HUES48 (cell line): ENCODE measurements at regions not wholly inside any gene's neighbourhood (a gene's known extent, or its start where the extent isn't known, plus 50 kb on each side); places are given as distances from the start of the nearest gene placed in this dataset.

ENCODE experiments used
- H3K27ac ChIP-seq: one replicate; pipeline ENCODE4 v1.7.0; 2013; ENCODE audit warnings: low read depth, low read length, inconsistent platforms
- H3K27me3 ChIP-seq: 2 replicates; pipeline ENCODE4 v1.6.1; 2013; ENCODE audit warnings: mild to moderate bottlenecking, low read length; ENCODE audit not compliant: control insufficient read depth, insufficient read depth
- H3K36me3 ChIP-seq: 2 replicates; pipeline ENCODE4 v1.6.1; 2013; ENCODE audit warnings: low read length; ENCODE audit not compliant: control insufficient read depth, insufficient read depth
- H3K4me1 ChIP-seq: 2 replicates; pipeline ENCODE4 v1.6.1; 2013; ENCODE audit warnings: mild to moderate bottlenecking, low read length; ENCODE audit not compliant: control insufficient read depth, insufficient read depth
- H3K4me3 ChIP-seq: 2 replicates; pipeline ENCODE4 v1.5.1; 2013; ENCODE audit warnings: mild to moderate bottlenecking, low read depth, low read length
- H3K9ac ChIP-seq: 2 replicates; pipeline ENCODE4 v1.6.1; 2013; ENCODE audit warnings: mild to moderate bottlenecking, low read depth, low read length, moderate library complexity
- H3K9me3 ChIP-seq: 2 replicates; pipeline ENCODE4 v1.6.1; 2013; ENCODE audit warnings: low read length; ENCODE audit not compliant: control insufficient read depth, insufficient read depth

DNA sequence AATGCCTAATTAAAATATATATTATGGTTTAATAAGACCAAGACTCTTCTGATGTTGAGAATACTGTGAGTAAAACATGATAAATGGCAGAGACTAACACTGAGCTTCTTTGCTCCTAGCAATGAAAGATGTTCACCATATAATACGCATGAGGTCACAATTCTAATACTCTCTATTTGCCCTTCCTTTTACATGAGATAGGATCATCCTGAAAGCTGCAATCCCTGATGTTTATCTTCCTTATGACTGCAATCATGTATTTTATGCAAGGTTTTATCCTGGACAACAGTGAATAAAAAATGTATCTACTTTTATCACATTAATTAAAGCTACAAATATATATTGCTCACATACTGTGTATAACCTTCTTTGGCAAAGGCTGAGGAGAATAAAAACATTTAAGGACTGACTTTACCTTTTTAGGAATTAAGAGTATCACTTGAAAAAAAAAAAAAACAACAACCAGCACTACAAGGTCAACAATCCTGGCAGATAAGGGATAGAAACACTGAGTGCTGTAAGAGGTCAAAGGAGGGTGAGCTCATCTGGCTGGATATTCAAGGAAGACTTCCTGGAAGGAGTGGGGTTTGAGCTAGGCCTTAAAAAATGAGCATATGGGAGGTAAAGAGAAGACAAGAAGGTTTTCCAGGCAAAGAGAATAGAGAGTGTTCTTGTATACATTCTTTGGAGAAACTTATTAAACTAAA lies 99.9 kb downstream of the AREG start:
- no peak overlapping the region for H3K9ac ChIP-seq
- H3K36me3 ChIP-seq = no peaks in the 10 kb centered on the region
- H3K27ac ChIP-seq = peak overlapping the region; percentile 52
- H3K9me3 ChIP-seq = no peaks in the 10 kb centered on the region
- no peak overlapping the region for H3K4me3 ChIP-seq
- H3K4me1 ChIP-seq = peaks cover 40% of the 10 kb centered on the region
- H3K27me3 ChIP-seq = no peaks in the 10 kb centered on the region

DNA sequence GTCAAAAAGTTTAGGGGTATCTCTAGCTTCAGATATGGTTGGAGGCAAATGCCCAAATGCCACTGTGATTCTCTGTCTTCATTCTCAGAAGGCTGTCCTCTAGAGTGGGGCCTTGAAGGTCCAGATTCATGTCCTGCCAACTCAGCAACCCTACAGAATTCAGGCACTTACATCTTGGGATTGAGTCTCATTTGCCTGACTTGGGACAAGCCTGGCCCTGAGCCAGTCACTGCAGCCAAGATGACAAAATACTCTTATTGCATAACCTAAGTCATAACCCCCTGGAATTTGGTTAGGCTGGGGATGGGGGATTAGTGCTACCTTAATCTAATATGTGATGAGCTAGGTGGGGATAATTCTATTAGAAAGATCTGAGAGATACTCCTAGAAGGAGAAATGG lies 100.5 kb downstream of the AREG start:
- Histone ChIP-seq H3K4me1 (peaks cover 40% of the 10 kb centered on the region), H3K36me3 (no peaks in the 10 kb centered on the region), H3K27ac (peak overlapping the region; percentile 52), H3K9ac (no peak overlapping the region), H3K4me3 (no peak overlapping the region), H3K9me3 (no peaks in the 10 kb centered on the region), H3K27me3 (no peaks in the 10 kb centered on the region)

DNA sequence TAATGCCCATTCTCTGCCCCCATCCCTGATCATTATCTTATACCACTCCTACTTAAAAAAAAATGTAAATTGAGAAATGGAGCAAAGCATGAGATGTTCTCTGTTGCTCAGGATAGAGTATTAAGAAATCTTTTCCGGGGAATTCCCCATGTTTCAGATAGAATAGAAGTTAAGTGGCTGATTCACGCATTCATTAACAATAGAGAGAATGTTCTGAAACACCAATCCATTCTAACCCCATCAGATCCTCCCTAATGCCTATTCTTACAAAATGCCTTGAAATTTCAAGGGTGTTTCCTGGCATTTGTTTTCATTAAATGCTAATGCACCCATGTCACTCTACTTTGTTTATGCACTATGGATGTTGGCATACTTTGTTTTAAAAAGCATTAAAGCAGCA lies 101.1 kb downstream of the AREG start:
- H3K9ac ChIP-seq = no peak overlapping the region
- H3K27ac ChIP-seq = peak overlapping the region; percentile 67

DNA sequence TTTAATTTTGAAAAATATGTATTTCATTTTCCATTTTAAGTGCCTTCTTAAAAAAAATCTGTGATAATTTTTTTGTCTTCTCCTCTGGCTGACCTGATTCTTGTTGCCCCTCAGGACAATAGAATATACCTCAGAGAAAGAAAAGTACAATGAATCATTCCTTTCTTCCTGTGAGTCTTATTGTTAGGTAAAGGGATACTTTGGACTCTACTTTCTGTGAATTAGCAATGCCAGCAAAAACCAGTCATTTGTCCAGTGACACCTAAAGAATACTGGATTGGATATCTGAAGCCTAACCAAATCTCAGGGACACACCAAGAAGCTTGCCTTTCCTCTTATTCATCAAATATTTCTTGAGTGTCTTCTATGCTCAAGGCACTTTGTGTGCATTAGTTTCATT lies 102.1 kb downstream of the AREG start:
- Histone ChIP-seq H3K27me3 (no peaks in the 10 kb centered on the region), H3K27ac (no peak overlapping the region), H3K4me1 (peaks cover 40% of the 10 kb centered on the region), H3K9me3 (no peaks in the 10 kb centered on the region), H3K9ac (no peak overlapping the region), H3K4me3 (no peak overlapping the region), H3K36me3 (no peaks in the 10 kb centered on the region)

More for the DNA sequence above, 101.1 kb downstream of the AREG start:
- H3K9me3 ChIP-seq = no peaks in the 10 kb centered on the region
- no peaks in the 10 kb centered on the region for H3K27me3 ChIP-seq
- H3K36me3 ChIP-seq = no peaks in the 10 kb centered on the region
- H3K4me1 ChIP-seq = peaks cover 40% of the 10 kb centered on the region
- no peak overlapping the region for H3K4me3 ChIP-seq

DNA sequence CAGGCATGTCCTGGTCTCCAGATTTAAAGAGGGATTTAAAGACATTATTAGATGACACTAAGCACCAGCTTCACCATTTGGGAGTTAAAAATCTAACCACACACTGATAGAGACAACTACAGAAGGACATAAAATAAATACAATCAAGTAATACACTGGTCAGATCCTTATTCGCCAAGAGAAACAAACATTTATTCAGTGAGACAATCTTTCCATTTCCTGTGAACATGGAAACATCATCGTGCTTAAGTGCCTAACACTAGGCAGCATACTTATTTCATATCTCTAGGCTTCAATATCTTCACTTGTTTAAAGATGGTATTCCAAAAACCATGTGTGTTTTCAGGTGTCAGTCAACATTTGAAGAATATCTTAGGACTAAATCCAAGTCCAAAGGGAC lies 103.6 kb downstream of the AREG start:
- no peak overlapping the region for H3K9ac ChIP-seq
- H3K27ac ChIP-seq = no peak overlapping the region
- H3K4me1 ChIP-seq = peaks cover 35% of the 10 kb centered on the region
- no peaks in the 10 kb centered on the region for H3K36me3 ChIP-seq
- no peaks in the 10 kb centered on the region for H3K27me3 ChIP-seq
- H3K4me3 ChIP-seq = no peak overlapping the region
- no peaks in the 10 kb centered on the region for H3K9me3 ChIP-seq

DNA sequence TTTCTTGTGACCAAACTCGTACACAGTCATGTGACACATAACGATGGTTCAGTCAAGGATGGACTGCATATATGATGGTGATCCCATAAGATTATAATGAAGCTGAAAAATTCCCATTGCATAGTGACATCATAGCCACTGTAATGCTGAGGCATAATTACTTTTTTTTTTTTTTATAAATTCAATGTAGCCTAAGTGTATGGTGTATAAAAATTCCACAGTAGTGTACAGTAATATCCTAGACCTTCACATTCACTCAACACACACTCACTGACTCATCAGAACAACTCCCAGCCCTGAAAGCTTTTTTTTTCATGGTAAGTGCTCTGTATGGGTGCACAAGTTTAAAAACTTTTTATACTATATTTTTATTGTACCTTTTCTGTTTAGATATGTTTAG lies 105.0 kb downstream of the AREG start:
- no peak overlapping the region for H3K9ac ChIP-seq
- no peaks in the 10 kb centered on the region for H3K9me3 ChIP-seq
- no peak overlapping the region for H3K27ac ChIP-seq
- H3K4me1 ChIP-seq = peaks cover 24% of the 10 kb centered on the region
- H3K27me3 ChIP-seq = no peaks in the 10 kb centered on the region
- H3K36me3 ChIP-seq = no peaks in the 10 kb centered on the region
- H3K4me3 ChIP-seq = no peak overlapping the region

DNA sequence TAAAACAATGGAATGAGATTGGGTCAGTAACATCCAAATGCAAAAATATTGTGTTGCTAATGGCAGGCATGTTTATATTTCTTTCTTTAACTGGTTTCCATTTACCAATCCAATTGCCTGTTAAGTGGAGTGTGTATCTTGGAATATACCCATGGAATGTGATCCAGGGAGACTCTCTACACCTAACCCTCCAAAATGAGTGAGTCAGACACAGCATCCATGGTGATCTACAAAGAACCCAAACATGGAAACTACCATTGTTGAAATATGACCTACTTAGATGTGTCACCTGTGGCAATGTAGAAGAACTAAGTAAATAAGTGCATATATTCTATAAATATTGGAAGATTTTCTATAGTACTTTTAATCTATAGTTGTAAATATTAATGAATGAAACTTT lies 110.3 kb downstream of the AREG start:
- peaks cover 15% of the 10 kb centered on the region for H3K4me1 ChIP-seq
- no peaks in the 10 kb centered on the region for H3K27me3 ChIP-seq
- H3K27ac ChIP-seq = no peak overlapping the region
- no peaks in the 10 kb centered on the region for H3K36me3 ChIP-seq
- H3K9ac ChIP-seq = no peak overlapping the region
- no peaks in the 10 kb centered on the region for H3K9me3 ChIP-seq
- H3K4me3 ChIP-seq = no peak overlapping the region

DNA sequence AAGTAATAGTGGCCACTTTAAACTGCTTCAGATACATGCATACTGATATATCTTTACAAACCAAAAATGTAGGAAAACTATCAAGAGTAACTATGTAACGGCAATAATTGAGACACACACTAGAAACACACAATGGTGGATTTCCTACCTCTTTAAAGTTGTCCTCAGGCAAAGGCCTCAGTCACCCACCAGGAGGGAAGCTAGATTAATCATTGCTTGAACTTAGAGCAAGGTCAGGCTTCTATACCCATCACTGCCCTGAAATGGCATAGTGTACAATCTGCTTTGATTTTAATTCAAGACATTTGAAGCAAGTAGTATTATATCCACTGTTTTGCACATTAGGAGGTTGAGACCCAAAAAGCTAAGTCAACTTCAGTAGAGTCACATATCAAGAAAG lies 110.9 kb downstream of the AREG start:
- no peak overlapping the region for H3K4me3 ChIP-seq
- H3K4me1 ChIP-seq = peaks cover 15% of the 10 kb centered on the region
- no peak overlapping the region for H3K27ac ChIP-seq
- no peak overlapping the region for H3K9ac ChIP-seq
- no peaks in the 10 kb centered on the region for H3K9me3 ChIP-seq
- no peaks in the 10 kb centered on the region for H3K27me3 ChIP-seq
- no peaks in the 10 kb centered on the region for H3K36me3 ChIP-seq

DNA sequence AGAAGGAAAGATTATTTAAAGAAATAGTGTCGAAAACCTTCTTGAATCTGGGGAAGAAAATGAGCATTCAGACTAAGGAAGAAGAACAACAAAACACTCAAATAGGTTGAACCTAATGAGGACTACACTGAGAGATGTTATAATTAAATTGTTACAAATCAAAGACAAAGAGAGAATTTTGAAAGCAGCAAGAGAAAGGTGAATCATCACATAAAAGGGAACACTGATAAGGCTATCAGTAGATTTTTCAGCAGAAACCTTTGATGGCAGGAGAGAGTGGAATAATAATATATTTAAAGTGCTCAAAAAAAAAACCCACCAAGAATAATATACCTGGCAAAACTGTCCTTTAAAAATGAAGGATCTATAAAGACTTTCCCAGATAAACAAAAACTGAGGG lies 114.9 kb downstream of the AREG start:
- Histone ChIP-seq H3K4me3 (no peak overlapping the region), H3K27ac (no peak overlapping the region), H3K9me3 (no peaks in the 10 kb centered on the region), H3K27me3 (no peaks in the 10 kb centered on the region), H3K4me1 (peaks cover 14% of the 10 kb centered on the region), H3K9ac (no peak overlapping the region), H3K36me3 (no peaks in the 10 kb centered on the region)

DNA sequence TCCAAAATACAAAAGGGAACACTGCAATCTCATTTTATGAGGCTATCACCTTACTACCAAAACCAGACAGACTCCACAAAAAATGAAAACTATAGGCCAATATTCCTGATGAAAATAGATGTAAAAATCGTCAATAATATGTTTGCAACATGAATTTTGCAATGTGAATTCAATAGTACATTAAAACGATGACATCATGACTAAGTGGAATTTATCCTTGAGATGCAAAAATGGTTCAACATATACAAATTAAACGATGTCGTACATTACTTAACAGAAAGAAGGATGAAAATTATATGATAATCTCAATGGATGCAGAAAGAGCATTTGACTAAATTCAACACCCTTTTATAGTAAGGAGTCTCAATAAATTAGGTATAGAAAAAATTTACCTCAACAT lies 123.0 kb downstream of the AREG start:
- Histone ChIP-seq H3K4me1 (no peaks in the 10 kb centered on the region), H3K4me3 (no peak overlapping the region), H3K27me3 (no peaks in the 10 kb centered on the region), H3K9me3 (no peaks in the 10 kb centered on the region), H3K9ac (no peak overlapping the region), H3K36me3 (no peaks in the 10 kb centered on the region), H3K27ac (no peak overlapping the region)

DNA sequence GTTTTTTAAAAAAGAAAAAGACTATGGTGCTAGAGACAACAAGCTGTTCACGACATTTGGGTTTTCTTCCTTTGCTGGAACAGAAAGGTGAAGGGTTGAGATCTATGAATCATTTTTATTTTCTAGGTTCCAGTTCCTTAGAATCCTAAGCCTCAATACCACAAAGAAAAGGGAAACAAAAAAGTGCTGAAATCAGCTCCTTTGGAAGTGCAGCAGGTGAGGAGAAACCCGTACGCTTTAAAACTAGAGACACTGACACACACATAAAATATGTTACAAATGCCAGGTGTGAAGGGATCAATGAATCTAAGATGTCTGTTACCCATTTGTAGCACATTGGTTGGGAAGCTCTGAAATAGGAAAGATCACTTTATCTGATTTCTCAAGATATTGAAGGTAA lies 125.2 kb downstream of the AREG start:
- H3K9me3 ChIP-seq = no peaks in the 10 kb centered on the region
- no peaks in the 10 kb centered on the region for H3K36me3 ChIP-seq
- H3K27ac ChIP-seq = no peak overlapping the region
- H3K9ac ChIP-seq = no peak overlapping the region
- H3K27me3 ChIP-seq = no peaks in the 10 kb centered on the region
- H3K4me1 ChIP-seq = no peaks in the 10 kb centered on the region
- H3K4me3 ChIP-seq = no peak overlapping the region
